HEK293 (cell line): ENCODE measurements at regions not wholly inside any gene's neighbourhood (a gene's known extent, or its start where the extent isn't known, plus 50 kb on each side); places are given as distances from the start of the nearest gene placed in this dataset.

ENCODE experiments used
- CTCF ChIA-PET: fragments of 350-600 bp; formaldehyde crosslinking; extraction: SDS; loops from one replicate; lab custom pipeline; 2021; ENCODE audit warnings: antibody characterized with exemption; lab: Yijun Ruan, JAX
- POLR2A ChIA-PET: fragments of 300-600 bp; formaldehyde crosslinking; extraction: SDS; loops from one replicate; lab custom pipeline; 2020; ENCODE audit warnings: antibody characterized with exemption, inconsistent platforms; lab: Yijun Ruan, JAX
- H3K27ac ChIP-seq: fragments of 200-500 bp; sonication (Bioruptor generic); 2 replicates; pipeline ENCODE4 v1.5.1; 2014; ENCODE audit warnings: low read depth, low read length, control low read depth, inconsistent platforms; ENCODE audit errors: extremely low read depth
- H3K36me3 ChIP-seq, 2 experiments: fragments of 200-500 bp in 1 of 2; sonication (Bioruptor generic) in 1 of 2; 1 replicate in 1 of 2; 2 replicates in 1 of 2; pipeline ENCODE4 v1.5.1; 2014 to 2017; ENCODE audit warnings: inconsistent platforms in 2 of 2, low read length in 2 of 2; ENCODE audit not compliant: control insufficient read depth in 2 of 2, insufficient read depth in 1 of 2
- H3K4me1 ChIP-seq: fragments of 200-500 bp; sonication (Bioruptor generic); 2 replicates; pipeline ENCODE4 v1.5.1; 2014; ENCODE audit warnings: mild to moderate bottlenecking, low read length, inconsistent platforms; ENCODE audit not compliant: control insufficient read depth, insufficient read depth
- H3K4me3 ChIP-seq: 2 replicates; pipeline ENCODE4 v1.5.1; 2011; ENCODE audit warnings: low read depth, mild to moderate bottlenecking, control low read depth, low read length, moderate library complexity
- H3K9me3 ChIP-seq: fragments of 200-500 bp; sonication (Bioruptor generic); 2 replicates; pipeline ENCODE4 v1.5.1; 2014; ENCODE audit warnings: low read depth, low read length, inconsistent platforms; ENCODE audit not compliant: control insufficient read depth, insufficient read depth
- PRDM1 ChIP-seq: fragments of 450-650 bp; formaldehyde crosslinking; IDR thresholded peaks from 2 replicates; pipeline ENCODE4; 2016; ENCODE audit warnings: missing biosample characterization, missing genetic modification characterization
- ZBTB1 ChIP-seq: fragments of 450-650 bp; formaldehyde crosslinking; IDR thresholded peaks from 2 replicates; pipeline ENCODE4 v1.5.1; 2016; ENCODE audit warnings: missing biosample characterization, missing genetic modification characterization
- ZNF112 ChIP-seq: fragments of 450-650 bp; formaldehyde crosslinking; IDR thresholded peaks from 2 replicates; pipeline ENCODE4 v1.5.0; 2017; ENCODE audit warnings: missing biosample characterization, missing genetic modification characterization
- ZNF350 ChIP-seq: fragments of 450-650 bp; formaldehyde crosslinking; IDR thresholded peaks from 2 replicates; pipeline ENCODE4 v1.5.0; 2017; ENCODE audit warnings: missing biosample characterization, mild to moderate bottlenecking, missing genetic modification characterization
- ZNF354C ChIP-seq: fragments of 450-650 bp; formaldehyde crosslinking; IDR thresholded peaks from 2 replicates; pipeline ENCODE4 v1.5.1; 2016; ENCODE audit warnings: missing biosample characterization, missing genetic modification characterization, low read depth, borderline replicate concordance
- ZNF37A ChIP-seq: fragments of 450-650 bp; IDR thresholded peaks from 2 replicates; pipeline ENCODE4 v1.5.1; 2018; ENCODE audit warnings: missing biosample characterization, missing genetic modification characterization
- ZNF394 ChIP-seq: fragments of 450-650 bp; formaldehyde crosslinking; IDR thresholded peaks from 2 replicates; pipeline ENCODE4 v1.5.1; 2016; ENCODE audit warnings: missing biosample characterization, missing genetic modification characterization, mild to moderate bottlenecking, moderate library complexity, borderline replicate concordance
- ZNF404 ChIP-seq: fragments of 450-650 bp; formaldehyde crosslinking; IDR thresholded peaks from 2 replicates; pipeline ENCODE4 v1.5.1; 2017; ENCODE audit warnings: missing biosample characterization, missing genetic modification characterization
- ZNF416 ChIP-seq: fragments of 450-650 bp; formaldehyde crosslinking; IDR thresholded peaks from 2 replicates; pipeline ENCODE4 v1.5.1; 2016; ENCODE audit warnings: missing biosample characterization, missing genetic modification characterization
- ZNF488 ChIP-seq: fragments of 450-650 bp; formaldehyde crosslinking; IDR thresholded peaks from 2 replicates; pipeline ENCODE4 v1.5.1; 2016; ENCODE audit warnings: missing biosample characterization, missing genetic modification characterization
- ZNF555 ChIP-seq: fragments of 450-650 bp; formaldehyde crosslinking; conservative IDR thresholded peaks from 2 replicates; pipeline ENCODE4 v1.5.1; 2017; ENCODE audit warnings: missing biosample characterization, mild to moderate bottlenecking, missing genetic modification characterization, inconsistent platforms
- ZNF629 ChIP-seq: fragments of 450-650 bp; formaldehyde crosslinking; IDR thresholded peaks from 2 replicates; pipeline ENCODE4 v1.5.1; 2017; ENCODE audit warnings: missing biosample characterization, missing genetic modification characterization
- ZNF654 ChIP-seq: fragments of 450-650 bp; formaldehyde crosslinking; IDR thresholded peaks from 2 replicates; pipeline ENCODE4 v1.5.1; 2016; ENCODE audit warnings: low read depth, missing biosample characterization, missing genetic modification characterization
- ZSCAN5A ChIP-seq: fragments of 450-650 bp; formaldehyde crosslinking; IDR thresholded peaks from 2 replicates; pipeline ENCODE4 v1.5.1; 2016; ENCODE audit warnings: missing biosample characterization, missing genetic modification characterization
- TF ChIP-seq, protein P1 (sequence below): fragments of 450-650 bp; IDR thresholded peaks from 2 replicates; pipeline ENCODE4 v1.5.1; 2018; ENCODE audit warnings: missing biosample characterization, missing genetic modification characterization

GRCh38 chr18:21928925-21929324 is 188.3 kb downstream of the MIB1 start:
- no peaks in the 10 kb centered on the region for H3K4me1 ChIP-seq
- no peak overlapping the region for H3K4me3 ChIP-seq
- ChIA-PET POLR2A (no interaction called here), CTCF (interaction anchor here (0.6 to 1.8 kb wide), 5 partner anchors 11 to 349 kb away, joined by 3 to 11 read pairs (median 4); no protein-coding TSS in a partner anchor)
- H3K9me3 ChIP-seq: no peaks in the 10 kb centered on the region
- no peak overlapping the region for H3K27ac ChIP-seq
- no peak for TF ChIP-seq ZNF112 (tag by site-specific recombination)
- H3K36me3 ChIP-seq: no peaks in the 10 kb centered on the region

DNA sequence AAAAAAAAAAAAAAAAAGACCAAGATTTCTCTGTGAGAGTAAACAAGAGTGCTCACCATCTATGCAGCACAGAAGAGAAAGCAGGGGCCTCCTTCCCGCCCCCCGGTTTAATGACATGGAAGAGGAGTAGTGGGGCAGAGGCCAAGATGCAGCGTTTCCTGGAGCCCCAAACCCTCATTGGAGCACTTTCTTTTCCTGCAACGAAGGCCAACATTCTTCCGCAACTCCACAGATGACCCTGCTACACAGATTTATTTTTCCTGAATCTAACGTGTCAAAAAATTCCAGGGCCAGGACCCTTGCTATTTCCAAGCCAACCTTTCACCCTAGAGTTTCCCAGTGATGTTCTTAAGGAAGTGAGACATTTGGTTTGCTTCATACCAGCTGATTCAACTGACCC is 189.6 kb downstream of the MIB1 start:
- Histone ChIP-seq H3K4me3 (no peak overlapping the region), H3K9me3 (no peaks in the 10 kb centered on the region), H3K27ac (no peak overlapping the region), H3K4me1 (no peaks in the 10 kb centered on the region), H3K36me3 (no peaks in the 10 kb centered on the region)
- ChIA-PET POLR2A (no interaction called here), CTCF (interaction anchor here (0.7 to 1.8 kb wide), 5 partner anchors 13 to 67 kb away, joined by 3 to 11 read pairs (median 4); no protein-coding TSS in a partner anchor)
- no peak for TF ChIP-seq ZNF350 (tag by site-specific recombination)
- TF ChIP-seq ZNF416 (tag by site-specific recombination): no peak
- no peak for TF ChIP-seq ZNF404 (tag by site-specific recombination)
- TF ChIP-seq ZNF488 (tag by site-specific recombination): no peak
- TF ChIP-seq ZNF394 (tag by site-specific recombination): no peak
- TF ChIP-seq ZNF629 (tag by site-specific recombination): no peak
- no peak for TF ChIP-seq PRDM1
- no peak for TF ChIP-seq ZNF354C (tag by site-specific recombination)
- no peak for TF ChIP-seq ZBTB1 (tag by site-specific recombination)
- no peak for TF ChIP-seq ZNF37A (tag by site-specific recombination)
- TF ChIP-seq, all 188 proteins: peak for 0

DNA sequence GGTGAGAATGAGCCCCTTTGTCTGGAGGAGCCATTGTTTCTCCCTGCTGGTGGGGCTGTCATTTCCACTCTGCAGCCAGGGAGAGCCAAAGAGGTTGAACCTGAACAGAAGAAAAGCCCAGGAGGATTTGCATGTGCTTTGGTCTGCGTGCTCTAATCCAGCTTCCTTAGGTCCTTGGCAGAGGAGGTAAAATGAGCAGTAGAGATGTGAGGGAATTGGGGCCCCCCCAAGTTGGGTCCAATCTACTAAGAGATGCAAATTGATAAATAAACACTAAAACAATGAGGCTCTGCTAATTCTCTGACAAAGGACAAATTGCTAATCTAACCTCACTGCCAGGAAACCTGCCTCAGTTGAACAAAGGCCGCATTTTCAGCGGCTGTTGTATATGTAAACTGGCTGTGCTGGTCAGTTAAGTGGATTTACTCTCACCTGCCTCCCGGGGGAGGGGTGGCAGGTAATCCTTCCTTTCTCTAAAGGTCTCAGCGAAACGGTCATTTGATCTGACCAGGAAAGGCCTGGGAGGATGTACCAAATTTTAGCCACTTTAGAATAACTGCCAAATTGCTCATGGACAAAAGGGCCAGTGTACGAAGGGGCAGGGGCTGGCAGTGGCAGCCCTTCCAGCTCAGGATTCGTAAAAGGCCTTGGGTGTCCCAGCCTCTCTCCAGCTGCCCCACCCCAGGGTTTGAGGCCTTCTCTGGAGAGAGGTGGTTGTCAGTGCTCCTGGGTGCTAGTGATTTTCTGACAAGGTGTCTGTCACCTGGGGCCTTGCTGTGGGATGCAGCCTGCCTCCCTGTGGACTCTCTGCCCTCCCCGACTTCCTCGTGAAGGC is 193.6 kb downstream of the MIB1 start:
- TF ChIP-seq ZSCAN5A (tag by site-specific recombination): no peak
- TF ChIP-seq, protein P1, sequence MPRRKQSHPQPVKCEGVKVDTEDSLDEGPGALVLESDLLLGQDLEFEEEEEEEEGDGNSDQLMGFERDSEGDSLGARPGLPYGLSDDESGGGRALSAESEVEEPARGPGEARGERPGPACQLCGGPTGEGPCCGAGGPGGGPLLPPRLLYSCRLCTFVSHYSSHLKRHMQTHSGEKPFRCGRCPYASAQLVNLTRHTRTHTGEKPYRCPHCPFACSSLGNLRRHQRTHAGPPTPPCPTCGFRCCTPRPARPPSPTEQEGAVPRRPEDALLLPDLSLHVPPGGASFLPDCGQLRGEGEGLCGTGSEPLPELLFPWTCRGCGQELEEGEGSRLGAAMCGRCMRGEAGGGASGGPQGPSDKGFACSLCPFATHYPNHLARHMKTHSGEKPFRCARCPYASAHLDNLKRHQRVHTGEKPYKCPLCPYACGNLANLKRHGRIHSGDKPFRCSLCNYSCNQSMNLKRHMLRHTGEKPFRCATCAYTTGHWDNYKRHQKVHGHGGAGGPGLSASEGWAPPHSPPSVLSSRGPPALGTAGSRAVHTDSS (tag by site-specific recombination): no peak
- TF ChIP-seq ZNF654: no peak
- TF ChIP-seq ZNF555 (tag by site-specific recombination): no peak
- TF ChIP-seq, all 188 proteins: peak for 0
- H3K4me3 ChIP-seq: no peak overlapping the region
- H3K4me1 ChIP-seq: no peaks in the 10 kb centered on the region
- no peak overlapping the region for H3K27ac ChIP-seq
- ChIA-PET CTCF (interaction anchor here (0.7 kb wide), 1 partner anchor 85 kb away, joined by 3 read pairs; no protein-coding TSS in a partner anchor), POLR2A (no interaction called here)
- no peaks in the 10 kb centered on the region for H3K36me3 ChIP-seq
- H3K9me3 ChIP-seq: no peaks in the 10 kb centered on the region
